BE2C (cell line): ENCODE measurements at regions not wholly inside any gene's neighbourhood (a gene's known extent, or its start where the extent isn't known, plus 50 kb on each side); places are given as distances from the start of the nearest gene placed in this dataset.

Experiments
- DNase-seq: peaks from one replicate; pipeline ENCODE4 v3.0.0-alpha.2; 2020
- H3K27me3 ChIP-seq: fragments of 250-450 bp; sonication (Bioruptor Pico); 2 replicates; pipeline ENCODE4 v1.5.1; 2020; ENCODE audit warnings: mild to moderate bottlenecking
- H3K36me3 ChIP-seq: fragments of 250-450 bp; sonication (Bioruptor Pico); 2 replicates; pipeline ENCODE4 v1.5.1; 2020; ENCODE audit warnings: mild to moderate bottlenecking
- H3K4me1 ChIP-seq: fragments of 250-450 bp; sonication (Bioruptor Pico); 2 replicates; pipeline ENCODE4 v1.5.1; 2020
- H3K4me3 ChIP-seq: 2 replicates; pipeline ENCODE4 v1.5.1; 2011; ENCODE audit warnings: low read depth, low read length
- H3K9me3 ChIP-seq: fragments of 250-450 bp; sonication (Bioruptor Pico); 2 replicates; pipeline ENCODE4 v1.5.1; 2020
- CTCF ChIP-seq: IDR thresholded peaks from 2 replicates; pipeline ENCODE4 v1.5.1; 2012; ENCODE audit warnings: mild to moderate bottlenecking, low read depth, low read length

DNA sequence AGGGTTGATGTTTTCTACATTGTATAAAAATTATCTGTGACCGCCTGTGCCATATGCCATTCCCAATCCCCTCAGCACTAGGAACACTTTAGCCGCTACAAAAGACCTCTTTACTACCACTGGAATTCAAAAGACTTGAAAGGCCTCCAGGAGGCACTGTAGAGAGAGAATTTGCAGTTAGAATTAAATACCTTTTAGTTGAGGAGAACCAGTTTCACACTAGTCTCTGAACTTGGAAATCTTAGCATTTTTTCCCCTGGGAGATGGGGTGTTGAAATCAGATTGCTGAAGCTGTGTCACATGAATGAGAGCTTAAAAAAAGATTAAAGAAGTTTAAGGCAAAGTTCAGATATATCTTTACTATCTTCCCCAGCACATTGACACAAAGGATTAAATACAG lies 291.0 kb downstream of the ADGRL2 start:
- no peak for TF ChIP-seq CTCF
- no peak for DNase-seq
- H3K4me1 ChIP-seq, result no peaks in the 10 kb centered on the region
- no peak overlapping the region for H3K4me3 ChIP-seq
- H3K27me3 ChIP-seq, result no peaks in the 10 kb centered on the region
- no peaks in the 10 kb centered on the region for H3K36me3 ChIP-seq
- H3K9me3 ChIP-seq, result no peaks in the 10 kb centered on the region

GRCh38 chr1:82091265-82091664 lies 290.5 kb downstream of the ADGRL2 start:
- H3K36me3 ChIP-seq, result no peaks in the 10 kb centered on the region
- H3K9me3 ChIP-seq, result no peaks in the 10 kb centered on the region
- H3K4me1 ChIP-seq, result no peaks in the 10 kb centered on the region
- DNase-seq, result no peak
- TF ChIP-seq CTCF, result no peak
- H3K27me3 ChIP-seq, result no peaks in the 10 kb centered on the region
- no peak overlapping the region for H3K4me3 ChIP-seq

DNA sequence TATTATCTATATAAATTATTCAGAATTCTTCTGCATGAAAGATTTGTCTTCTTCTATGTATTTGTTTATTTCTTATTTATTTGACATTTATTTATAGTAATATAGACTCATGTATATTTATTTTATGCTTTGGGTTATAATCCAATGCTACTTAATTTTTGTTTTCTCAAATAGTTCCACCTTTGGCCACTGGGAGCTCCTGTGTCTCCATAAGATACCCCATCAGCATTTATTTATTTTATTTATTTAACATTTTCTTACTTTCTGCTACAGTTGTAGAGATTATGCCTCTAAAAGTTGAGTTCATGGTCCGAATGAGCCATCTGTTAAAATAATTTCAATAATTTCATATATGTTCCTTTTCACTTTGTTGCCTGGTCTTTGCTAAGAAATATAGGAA lies 289.4 kb downstream of the ADGRL2 start:
- Histone ChIP-seq H3K4me3 (no peak overlapping the region), H3K27me3 (no peaks in the 10 kb centered on the region), H3K9me3 (no peaks in the 10 kb centered on the region), H3K36me3 (no peaks in the 10 kb centered on the region), H3K4me1 (no peaks in the 10 kb centered on the region)
- peak; percentile 32 for TF ChIP-seq CTCF
- DNase-seq, result no peak

DNA sequence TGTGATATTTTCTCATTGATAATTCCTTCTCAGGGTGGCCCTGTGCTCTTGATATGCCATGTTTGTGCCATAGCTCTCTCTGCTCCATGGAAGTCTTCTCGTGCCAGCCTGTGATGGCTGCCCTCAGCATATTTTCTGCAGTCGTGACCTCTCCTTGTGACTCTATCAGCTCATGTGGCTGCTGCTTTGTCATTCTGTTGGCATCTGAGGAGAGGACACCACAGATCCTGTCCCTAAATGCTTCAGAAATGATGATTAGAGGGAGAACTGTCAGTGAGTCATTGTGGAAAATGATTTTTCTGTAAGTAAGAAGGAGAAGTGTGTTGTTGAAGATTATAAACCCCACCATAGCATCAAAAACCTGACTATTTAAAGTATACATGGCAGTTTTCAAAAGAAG lies 286.0 kb downstream of the ADGRL2 start:
- no peaks in the 10 kb centered on the region for H3K9me3 ChIP-seq
- no peaks in the 10 kb centered on the region for H3K36me3 ChIP-seq
- no peak overlapping the region for H3K4me3 ChIP-seq
- DNase-seq, result no peak
- no peaks in the 10 kb centered on the region for H3K4me1 ChIP-seq
- no peak for TF ChIP-seq CTCF
- no peaks in the 10 kb centered on the region for H3K27me3 ChIP-seq

GRCh38 chr1:82079607-82080006 lies 278.9 kb downstream of the ADGRL2 start:
- TF ChIP-seq CTCF, result no peak
- no peak overlapping the region for H3K4me3 ChIP-seq
- no peaks in the 10 kb centered on the region for H3K9me3 ChIP-seq
- DNase-seq, result no peak
- no peaks in the 10 kb centered on the region for H3K36me3 ChIP-seq
- H3K27me3 ChIP-seq, result no peaks in the 10 kb centered on the region
- H3K4me1 ChIP-seq, result no peaks in the 10 kb centered on the region

DNA sequence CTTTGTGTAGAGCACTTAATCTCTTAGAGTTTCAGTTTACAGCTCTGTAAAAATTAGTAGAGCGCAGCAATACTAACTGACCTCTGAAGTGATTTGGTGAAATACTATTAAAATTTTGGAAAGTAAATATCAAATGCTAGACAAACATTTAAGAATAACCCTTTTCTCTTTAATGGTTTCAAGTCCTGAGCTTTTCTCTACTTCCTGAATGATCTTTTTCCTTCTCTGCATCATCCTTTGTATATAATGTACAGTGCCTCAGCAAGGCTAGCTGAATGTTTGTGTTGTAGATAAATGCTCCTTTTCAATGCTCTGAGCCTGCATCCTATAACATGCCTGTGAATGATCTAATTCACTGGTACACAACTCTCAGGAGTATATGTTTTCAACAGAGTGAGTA lies 272.9 kb downstream of the ADGRL2 start:
- no peak for TF ChIP-seq CTCF
- Histone ChIP-seq H3K4me3 (no peak overlapping the region), H3K36me3 (no peaks in the 10 kb centered on the region), H3K9me3 (no peaks in the 10 kb centered on the region), H3K27me3 (no peaks in the 10 kb centered on the region), H3K4me1 (no peaks in the 10 kb centered on the region)
- DNase-seq, result no peak
